A549 (cell line): ENCODE measurements at regions not wholly inside any gene's neighbourhood (a gene's known extent, or its start where the extent isn't known, plus 50 kb on each side); places are given as distances from the start of the nearest gene placed in this dataset.

Experiments
- ATAC-seq, 2 experiments: fragments of 200-7000 bp in 1 of 2; fragments of >200 bp in 1 of 2; cut with Nextera tagmentation in 1 of 2; cut with Tn5 transposase in 1 of 2; 3 replicates each; pipeline versions ENCODE4 v1.8.0 to v1.9.1; 2018 to 2020; ENCODE audit warnings: mild to moderate bottlenecking in 1 of 2, moderate library complexity in 1 of 2
- CTCF ChIA-PET: fragments of 300-600 bp; sonication (Branson Sonifier 250); formaldehyde crosslinking; extraction: SDS; loops from one replicate; lab custom pipeline; 2021; ENCODE audit warnings: antibody characterized with exemption, inconsistent platforms; lab: Yijun Ruan, JAX
- POLR2A ChIA-PET: fragments of 350-600 bp; formaldehyde crosslinking; extraction: SDS; loops from one replicate; lab custom pipeline; 2021; ENCODE audit warnings: antibody characterized with exemption, inconsistent platforms; lab: Yijun Ruan, JAX
- DNase-seq, 2 experiments: peaks; one replicate each; pipeline versions ENCODE4 v3.0.0 to v3.0.0-alpha.2; 2011 to 2016; ENCODE audit warnings: low read depth in 1 of 2, low spot score in 1 of 2
- FAIRE-seq: peaks from 2 replicates; lab custom pipeline; 2011; peaks lifted over from hg19 to GRCh38; lab: Jason Lieb, UNC
- H3K27ac ChIP-seq, 2 experiments: fragments of >200 bp; sonication (Bioruptor Twin); formaldehyde crosslinking; 3 replicates each; pipeline ENCODE4 v1.5.1; 2016 to 2017
- H3K4me1 ChIP-seq: fragments of >200 bp; sonication (Bioruptor Twin); formaldehyde crosslinking; 3 replicates; pipeline ENCODE4 v1.6.1; 2016
- H3K4me2 ChIP-seq: fragments of >200 bp; sonication (Bioruptor Twin); formaldehyde crosslinking; 3 replicates; pipeline ENCODE4 v1.6.1; 2016
- H3K4me3 ChIP-seq: fragments of >200 bp; sonication (Bioruptor Twin); formaldehyde crosslinking; 3 replicates; pipeline ENCODE4 v1.5.1; 2016
- H3K9me3 ChIP-seq: fragments of >200 bp; sonication (Bioruptor Twin); formaldehyde crosslinking; 3 replicates; pipeline ENCODE4 v1.6.1; 2016
- CBX2 ChIP-seq: fragments of 200-600 bp; sonication (generic); IDR thresholded peaks from 2 replicates; pipeline ENCODE4 v1.6.1; 2016; ENCODE audit warnings: low read depth, mild to moderate bottlenecking, borderline replicate concordance
- CEBPB ChIP-seq, 2 experiments: fragments of >200 bp in 1 of 2; sonication (Bioruptor Twin) in 1 of 2; formaldehyde crosslinking in 1 of 2; IDR thresholded peaks; 2 replicates each; pipeline ENCODE4 v1.6.1; 2012 to 2016
- CHD4 ChIP-seq: fragments of 200-600 bp; sonication (generic); IDR thresholded peaks from 2 replicates; pipeline ENCODE4 v1.6.1; 2016; ENCODE audit warnings: antibody characterized with exemption, mild to moderate bottlenecking, borderline replicate concordance
- CTCF ChIP-seq: fragments of >200 bp; sonication (Bioruptor Twin); formaldehyde crosslinking; IDR thresholded peaks from 3 replicates; pipeline ENCODE4 v1.5.1; 2016
- EP300 ChIP-seq, 2 experiments: fragments of >200 bp; sonication (Bioruptor Twin); formaldehyde crosslinking; IDR thresholded peaks; 2 replicates in 1 of 2; 3 replicates in 1 of 2; pipeline ENCODE4 v1.6.1; 2016 to 2017
- ESRRA ChIP-seq: fragments of 150-350 bp; IDR thresholded peaks from 2 replicates; pipeline ENCODE4 v1.6.1; 2014; ENCODE audit warnings: mild to moderate bottlenecking, low read length, borderline replicate concordance
- GATA3 ChIP-seq: IDR thresholded peaks from 2 replicates; pipeline ENCODE4 v1.6.1; 2012; ENCODE audit warnings: borderline replicate concordance
- HDAC2 ChIP-seq: fragments of 200-600 bp; sonication (generic); IDR thresholded peaks from 2 replicates; pipeline ENCODE4 v1.6.1; 2016
- JUNB ChIP-seq: fragments of >200 bp; sonication (Bioruptor Twin); formaldehyde crosslinking; IDR thresholded peaks from 2 replicates; pipeline ENCODE4 v1.6.1; 2016
- MAFK ChIP-seq: fragments of 450-650 bp; IDR thresholded peaks from 2 replicates; pipeline ENCODE4 v1.6.1; 2014; ENCODE audit not compliant: partially characterized antibody
- MAZ ChIP-seq: fragments of 150-350 bp; IDR thresholded peaks from 2 replicates; pipeline ENCODE4 v1.6.1; 2014; ENCODE audit warnings: antibody characterized with exemption, low read depth, low read length, borderline replicate concordance
- MYC ChIP-seq: IDR thresholded peaks from 2 replicates; pipeline ENCODE4 v1.6.1; 2012; ENCODE audit warnings: mild to moderate bottlenecking, inconsistent platforms, low read length, improper control_type of control experiment, borderline replicate concordance
- NPAS2 ChIP-seq: fragments of 250-450 bp; sonication (Bioruptor Pico); IDR thresholded peaks from 2 replicates; pipeline ENCODE4 v1.8.0; 2022; ENCODE audit warnings: mild to moderate bottlenecking, moderate library complexity, borderline replicate concordance
- POLR2A ChIP-seq: IDR thresholded peaks from 2 replicates; pipeline ENCODE4 v1.6.1; 2012; ENCODE audit warnings: mild to moderate bottlenecking, low read length
- RARB ChIP-seq: fragments of 250-450 bp; sonication (Bioruptor Pico); IDR thresholded peaks from 2 replicates; pipeline ENCODE4 v1.8.0; 2021; ENCODE audit warnings: mild to moderate bottlenecking, moderate library complexity
- RNF2 ChIP-seq: fragments of 200-600 bp; sonication (generic); IDR thresholded peaks from 2 replicates; pipeline ENCODE4 v1.6.1; 2016; ENCODE audit warnings: low read depth, mild to moderate bottlenecking, antibody characterized with exemption, moderate library complexity, borderline replicate concordance
- TFCP2L1 ChIP-seq: fragments of 250-450 bp; sonication (Bioruptor Pico); IDR thresholded peaks from 2 replicates; pipeline ENCODE4 v1.5.0; 2021; ENCODE audit warnings: mild to moderate bottlenecking
- ZFP36 ChIP-seq: fragments of 450-650 bp; IDR thresholded peaks from 2 replicates; pipeline ENCODE4 v1.6.1; 2014; ENCODE audit warnings: borderline replicate concordance; ENCODE audit not compliant: partially characterized antibody
- ZSCAN20 ChIP-seq: fragments of 250-450 bp; sonication (Bioruptor Pico); IDR thresholded peaks from 2 replicates; pipeline ENCODE4 v1.8.0; 2022; ENCODE audit warnings: mild to moderate bottlenecking, moderate library complexity
- WGBS: methylation state at CpG from one replicate; pipeline ENCODE4 v1.1.6; 2017; ENCODE audit errors: missing lambda C conversion rate; 5-methylcytosine and 5-hydroxymethylcytosine counted together
- TF ChIP-seq, protein P1 (sequence below): fragments of >200 bp; sonication (Bioruptor Twin); formaldehyde crosslinking; IDR thresholded peaks from 3 replicates; pipeline ENCODE4 v1.6.1; 2016
- TF ChIP-seq, protein P2 (sequence below): fragments of 200-600 bp; sonication (generic); IDR thresholded peaks from 2 replicates; pipeline ENCODE4 v1.6.1; 2016; ENCODE audit warnings: antibody characterized with exemption, mild to moderate bottlenecking, moderate library complexity

GRCh38 chrX:44039556-44039955 lies 66.4 kb upstream of the NDP start:
- TF ChIP-seq CEBPB (IDR thresholded peaks at IDR 0.05): no peak
- TF ChIP-seq, protein P1, sequence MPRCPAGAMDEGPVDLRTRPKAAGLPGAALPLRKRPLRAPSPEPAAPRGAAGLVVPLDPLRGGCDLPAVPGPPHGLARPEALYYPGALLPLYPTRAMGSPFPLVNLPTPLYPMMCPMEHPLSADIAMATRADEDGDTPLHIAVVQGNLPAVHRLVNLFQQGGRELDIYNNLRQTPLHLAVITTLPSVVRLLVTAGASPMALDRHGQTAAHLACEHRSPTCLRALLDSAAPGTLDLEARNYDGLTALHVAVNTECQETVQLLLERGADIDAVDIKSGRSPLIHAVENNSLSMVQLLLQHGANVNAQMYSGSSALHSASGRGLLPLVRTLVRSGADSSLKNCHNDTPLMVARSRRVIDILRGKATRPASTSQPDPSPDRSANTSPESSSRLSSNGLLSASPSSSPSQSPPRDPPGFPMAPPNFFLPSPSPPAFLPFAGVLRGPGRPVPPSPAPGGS: no peak
- DNase-seq: no peak
- 44% methylated on average over 1 of the region's 1 CpG for WGBS
- Histone ChIP-seq H3K27ac (no peak overlapping the region), H3K4me2 (no peak overlapping the region), H3K9me3 (no peaks in the 10 kb centered on the region), H3K4me3 (no peak overlapping the region), H3K4me1 (no peaks in the 10 kb centered on the region)
- CTCF ChIA-PET: interaction anchor here (1.0 kb wide), 1 partner anchor 19 kb away, joined by 4 read pairs; no protein-coding TSS in a partner anchor
- ATAC-seq: no peak
- POLR2A ChIA-PET: no interaction called here
- no peak for FAIRE-seq

- DNase-seq (no peak), ATAC-seq (no peak), FAIRE-seq (peak; percentile 28)
- H3K27ac ChIP-seq: no peak overlapping the region
- no peaks in the 10 kb centered on the region for H3K9me3 ChIP-seq
- TF ChIP-seq GATA3 (no peak), ZSCAN20 (CRISPR knock-in tag) (no peak), CHD4 (no peak), RNF2 (no peak), RARB (no peak), CBX2 (no peak), ESRRA (no peak), HDAC2 (no peak), EP300 (IDR thresholded peaks at IDR 0.05) (no peak), JUNB (no peak), MAZ (no peak), MYC (no peak), NPAS2 (CRISPR knock-in tag) (no peak), POLR2A (no peak), ZFP36 (no peak), CTCF (no peak)
- H3K4me1 ChIP-seq: no peaks in the 10 kb centered on the region
- H3K4me2 ChIP-seq: no peak overlapping the region
- CTCF ChIA-PET: no interaction called here
- H3K4me3 ChIP-seq: no peak overlapping the region
- 54% methylated on average over 3 of the region's 3 CpGs for WGBS
- POLR2A ChIA-PET: no interaction called here
Measured at GRCh38 chrX:44036336-44036735, 63.1 kb upstream of the NDP start.

DNA sequence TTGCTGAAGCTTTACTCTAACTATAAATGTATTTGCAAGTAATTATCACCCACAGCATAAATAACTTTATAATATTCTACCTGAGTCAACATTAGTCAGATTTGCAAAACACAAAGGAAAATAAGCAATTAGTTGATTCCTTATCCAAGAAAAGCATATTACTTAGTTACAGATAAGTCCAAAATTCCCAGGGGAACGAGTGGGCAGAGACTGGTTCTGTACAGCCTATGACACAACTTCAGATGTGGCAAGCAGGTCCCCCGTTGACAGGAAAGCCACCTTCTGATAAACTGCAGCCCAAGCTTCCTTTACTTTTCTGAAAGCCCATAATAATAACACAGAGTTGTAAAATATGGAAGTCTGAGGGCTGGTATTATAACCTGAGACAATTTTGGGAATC lies 62.4 kb upstream of the NDP start:
- DNase-seq (no peak), ATAC-seq (no peak), FAIRE-seq (no peak)
- no peak overlapping the region for H3K4me3 ChIP-seq
- no peak overlapping the region for H3K4me2 ChIP-seq
- whole genome bisulfite sequencing: 10% methylated on average over 2 of the region's 2 CpGs
- POLR2A ChIA-PET: no interaction called here
- H3K4me1 ChIP-seq: no peaks in the 10 kb centered on the region
- H3K9me3 ChIP-seq: no peaks in the 10 kb centered on the region
- no peak overlapping the region for H3K27ac ChIP-seq
- TF ChIP-seq TFCP2L1 (CRISPR knock-in tag): no peak
- no peak for TF ChIP-seq MAFK
- no peak for TF ChIP-seq ESRRA
- TF ChIP-seq, protein P2, sequence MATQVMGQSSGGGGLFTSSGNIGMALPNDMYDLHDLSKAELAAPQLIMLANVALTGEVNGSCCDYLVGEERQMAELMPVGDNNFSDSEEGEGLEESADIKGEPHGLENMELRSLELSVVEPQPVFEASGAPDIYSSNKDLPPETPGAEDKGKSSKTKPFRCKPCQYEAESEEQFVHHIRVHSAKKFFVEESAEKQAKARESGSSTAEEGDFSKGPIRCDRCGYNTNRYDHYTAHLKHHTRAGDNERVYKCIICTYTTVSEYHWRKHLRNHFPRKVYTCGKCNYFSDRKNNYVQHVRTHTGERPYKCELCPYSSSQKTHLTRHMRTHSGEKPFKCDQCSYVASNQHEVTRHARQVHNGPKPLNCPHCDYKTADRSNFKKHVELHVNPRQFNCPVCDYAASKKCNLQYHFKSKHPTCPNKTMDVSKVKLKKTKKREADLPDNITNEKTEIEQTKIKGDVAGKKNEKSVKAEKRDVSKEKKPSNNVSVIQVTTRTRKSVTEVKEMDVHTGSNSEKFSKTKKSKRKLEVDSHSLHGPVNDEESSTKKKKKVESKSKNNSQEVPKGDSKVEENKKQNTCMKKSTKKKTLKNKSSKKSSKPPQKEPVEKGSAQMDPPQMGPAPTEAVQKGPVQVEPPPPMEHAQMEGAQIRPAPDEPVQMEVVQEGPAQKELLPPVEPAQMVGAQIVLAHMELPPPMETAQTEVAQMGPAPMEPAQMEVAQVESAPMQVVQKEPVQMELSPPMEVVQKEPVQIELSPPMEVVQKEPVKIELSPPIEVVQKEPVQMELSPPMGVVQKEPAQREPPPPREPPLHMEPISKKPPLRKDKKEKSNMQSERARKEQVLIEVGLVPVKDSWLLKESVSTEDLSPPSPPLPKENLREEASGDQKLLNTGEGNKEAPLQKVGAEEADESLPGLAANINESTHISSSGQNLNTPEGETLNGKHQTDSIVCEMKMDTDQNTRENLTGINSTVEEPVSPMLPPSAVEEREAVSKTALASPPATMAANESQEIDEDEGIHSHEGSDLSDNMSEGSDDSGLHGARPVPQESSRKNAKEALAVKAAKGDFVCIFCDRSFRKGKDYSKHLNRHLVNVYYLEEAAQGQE: no peak
- CTCF ChIA-PET: interaction anchor here (1.0 kb wide), 1 partner anchor 9 kb away, joined by 3 read pairs; no protein-coding TSS in a partner anchor
